ENCODE measurements at regions not wholly inside any gene's neighbourhood (a gene's known extent, or its start where the extent isn't known, plus 50 kb on each side); places are given as distances from the start of the nearest gene placed in this dataset.

DNA sequence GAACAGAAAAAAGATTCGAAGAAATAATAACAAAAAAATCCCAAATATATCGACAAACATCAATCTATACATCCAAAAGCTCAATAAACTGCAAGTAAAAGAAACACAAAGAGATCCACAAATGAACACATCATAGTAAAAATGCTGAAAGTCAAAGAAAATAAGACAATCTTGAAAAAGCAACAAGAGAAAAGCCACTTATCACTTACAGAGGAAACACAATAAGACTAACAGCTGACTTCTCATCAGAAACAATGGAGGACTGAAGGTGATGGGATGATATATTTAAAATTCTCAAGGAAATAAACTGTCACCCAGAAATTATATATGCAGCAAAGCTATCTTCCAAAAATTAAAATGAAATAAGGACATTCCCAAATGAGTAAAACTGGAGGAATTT, 140.3 kb downstream of the NDUFA10 start:
- Histone ChIP-seq H3K4me3 (ENCODE audit: control insufficient read depth in 1 of 2, extremely low read depth in 1 of 2, low read length in 1 of 2) (no peak overlapping the region), H3K4me1 (ENCODE audit: control insufficient read depth in 1 of 2, extremely low read depth in 1 of 2, insufficient read depth in 2 of 2, low read length in 2 of 2) (peaks cover 0 to 12% of the 10 kb centered on the region in 2 experiments), H3K27ac (ENCODE audit: low read length) (no peak overlapping the region), H3K9me3 (no peaks in the 10 kb centered on the region), H3K36me3 (ENCODE audit: control insufficient read depth in 2 of 2, extremely low read depth in 1 of 2, insufficient read depth in 1 of 2, low read length in 1 of 2) (no peaks in the 10 kb centered on the region), H3K27me3 (replicated peaks in 1 of 2; ENCODE audit: control insufficient read depth in 2 of 2, extremely low read depth in 1 of 2, insufficient read depth in 2 of 2, low read length in 1 of 2) (peaks cover 0 to 21% of the 10 kb centered on the region in 2 experiments)
- Mint-ChIP-seq H3K4me3 (no peak overlapping the region), H3K36me3 (peaks cover 5% of the 10 kb centered on the region), H3K9me3 (peaks cover 4 to 19% (median 15%) of the 10 kb centered on the region in 3 donors), H3K4me1 (peaks cover 6 to 11% (median 10%) of the 10 kb centered on the region in 3 donors), H3K27me3 (peaks cover 3 to 10% of the 10 kb centered on the region in 2 donors), H3K27ac (no peak overlapping the region)
- no peak for ATAC-seq (replicated peaks in 1 of 4)
- WGBS (ENCODE audit: insufficient coverage), result no CpG with 5 or more reads among the region's 2 CpGs
- ChIA-PET POLR2A (no interaction called here), CTCF (interaction anchor here in 1 of 2 donors (1.2 kb wide), 1 partner anchor 106 kb away, joined by 4 read pairs; no protein-coding TSS in a partner anchor)
- DNase-seq, result no peak

DNA sequence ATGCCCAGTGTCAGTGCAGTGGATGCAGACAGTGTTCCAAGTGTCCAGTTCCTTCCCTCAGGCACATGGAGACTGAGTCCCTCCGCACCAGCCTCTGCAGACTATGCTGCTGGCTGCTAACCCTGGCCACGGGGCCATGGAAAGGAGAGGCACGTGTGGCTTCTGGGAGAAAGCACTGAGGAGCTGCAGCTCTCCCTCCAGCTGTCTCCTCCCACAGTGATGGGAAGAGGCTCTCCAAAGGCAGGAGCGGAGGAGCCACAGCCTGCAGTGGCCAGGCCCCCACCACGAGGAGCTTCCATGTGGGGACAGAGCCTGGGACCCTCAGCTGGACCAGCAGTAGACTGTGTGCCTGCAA, 141.1 kb downstream of the NDUFA10 start:
- POLR2A ChIA-PET, result no interaction called here
- Mint-ChIP-seq H3K9me3 (peaks cover 4 to 19% (median 15%) of the 10 kb centered on the region in 3 donors), H3K36me3 (peaks cover 5% of the 10 kb centered on the region), H3K27ac (no peak overlapping the region), H3K27me3 (peaks cover 3 to 10% of the 10 kb centered on the region in 2 donors), H3K4me3 (no peak overlapping the region), H3K4me1 (peaks cover 6 to 13% (median 11%) of the 10 kb centered on the region in 3 donors)
- H3K27me3 ChIP-seq (replicated peaks in 1 of 2; ENCODE audit: control insufficient read depth in 2 of 2, extremely low read depth in 1 of 2, insufficient read depth in 2 of 2, low read length in 1 of 2), result peaks cover 0 to 18% of the 10 kb centered on the region in 2 experiments
- peak in 1 of 35 experiments; percentile 11 for DNase-seq
- no peak overlapping the region for H3K27ac ChIP-seq (ENCODE audit: low read length)
- no peak for ATAC-seq (replicated peaks in 1 of 4)
- H3K4me3 ChIP-seq (ENCODE audit: control insufficient read depth in 1 of 2, extremely low read depth in 1 of 2, low read length in 1 of 2), result no peak overlapping the region
- CTCF ChIA-PET, result no interaction called here
- peaks cover 0 to 12% of the 10 kb centered on the region in 2 experiments for H3K4me1 ChIP-seq (ENCODE audit: control insufficient read depth in 1 of 2, extremely low read depth in 1 of 2, insufficient read depth in 2 of 2, low read length in 2 of 2)
- H3K36me3 ChIP-seq (ENCODE audit: control insufficient read depth in 2 of 2, extremely low read depth in 1 of 2, insufficient read depth in 1 of 2, low read length in 1 of 2), result no peaks in the 10 kb centered on the region
- H3K9me3 ChIP-seq, result no peaks in the 10 kb centered on the region
- WGBS (ENCODE audit: insufficient coverage), result 96% methylated on average over 4 of the region's 5 CpGs

DNA sequence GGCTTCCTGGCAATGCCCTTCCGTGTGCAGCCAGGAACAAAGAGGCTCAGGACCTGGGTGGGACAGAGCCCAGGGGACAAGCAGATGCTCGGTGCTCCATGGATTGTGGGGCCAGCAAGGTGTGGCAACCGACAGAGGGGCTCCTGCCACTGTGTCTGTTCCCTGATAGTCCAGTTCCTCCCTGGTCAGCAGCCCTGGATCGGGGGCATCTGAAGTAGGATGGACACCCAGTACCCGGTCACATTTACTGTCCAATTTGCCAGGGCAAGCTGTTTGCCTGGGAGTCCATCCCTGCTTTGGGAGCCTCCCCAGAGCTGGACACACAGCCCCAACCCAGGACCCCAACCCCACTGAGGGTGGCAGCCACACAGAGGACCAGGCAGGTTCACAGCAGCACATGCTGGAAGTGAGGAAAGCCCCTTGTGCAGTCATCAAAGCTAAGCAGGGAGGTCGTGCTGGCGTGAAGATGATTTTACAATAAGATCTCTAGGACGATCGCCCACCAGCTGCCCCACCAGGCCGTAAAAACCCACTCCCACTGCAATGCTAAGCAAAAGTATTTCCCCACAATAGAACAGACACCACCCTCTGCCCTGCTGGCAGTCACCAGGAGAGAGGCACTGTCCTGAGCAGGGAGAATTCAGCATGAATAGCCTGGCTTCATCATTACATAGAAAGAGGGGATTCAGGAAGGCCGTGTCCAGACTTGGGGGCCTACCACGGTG, 141.7 kb downstream of the NDUFA10 start:
- H3K27me3 Mint-ChIP-seq, result peaks cover 7 to 10% of the 10 kb centered on the region in 2 donors
- H3K4me3 Mint-ChIP-seq, result no peak overlapping the region
- ATAC-seq (replicated peaks in 1 of 4) (no peak), DNase-seq (peak in 1 of 35 experiments; percentile 22)
- ChIA-PET POLR2A (no interaction called here), CTCF (no interaction called here)
- Histone ChIP-seq H3K4me3 (ENCODE audit: control insufficient read depth in 1 of 2, extremely low read depth in 1 of 2, low read length in 1 of 2) (no peak overlapping the region), H3K9me3 (no peaks in the 10 kb centered on the region), H3K27me3 (replicated peaks in 1 of 2; ENCODE audit: control insufficient read depth in 2 of 2, extremely low read depth in 1 of 2, insufficient read depth in 2 of 2, low read length in 1 of 2) (peaks cover 0 to 18% of the 10 kb centered on the region in 2 experiments), H3K36me3 (ENCODE audit: control insufficient read depth in 2 of 2, extremely low read depth in 1 of 2, insufficient read depth in 1 of 2, low read length in 1 of 2) (no peaks in the 10 kb centered on the region), H3K27ac (ENCODE audit: low read length) (no peak overlapping the region), H3K4me1 (ENCODE audit: control insufficient read depth in 1 of 2, extremely low read depth in 1 of 2, insufficient read depth in 2 of 2, low read length in 2 of 2) (peaks cover 0 to 12% of the 10 kb centered on the region in 2 experiments)
- peaks cover 5% of the 10 kb centered on the region for H3K36me3 Mint-ChIP-seq
- H3K27ac Mint-ChIP-seq, result no peak overlapping the region
- 87% methylated on average over 12 of the region's 12 CpGs for WGBS (ENCODE audit: insufficient coverage)
- peaks cover 6 to 13% (median 11%) of the 10 kb centered on the region in 3 donors for H3K4me1 Mint-ChIP-seq
- H3K9me3 Mint-ChIP-seq, result peaks cover 4 to 19% (median 15%) of the 10 kb centered on the region in 3 donors

DNA sequence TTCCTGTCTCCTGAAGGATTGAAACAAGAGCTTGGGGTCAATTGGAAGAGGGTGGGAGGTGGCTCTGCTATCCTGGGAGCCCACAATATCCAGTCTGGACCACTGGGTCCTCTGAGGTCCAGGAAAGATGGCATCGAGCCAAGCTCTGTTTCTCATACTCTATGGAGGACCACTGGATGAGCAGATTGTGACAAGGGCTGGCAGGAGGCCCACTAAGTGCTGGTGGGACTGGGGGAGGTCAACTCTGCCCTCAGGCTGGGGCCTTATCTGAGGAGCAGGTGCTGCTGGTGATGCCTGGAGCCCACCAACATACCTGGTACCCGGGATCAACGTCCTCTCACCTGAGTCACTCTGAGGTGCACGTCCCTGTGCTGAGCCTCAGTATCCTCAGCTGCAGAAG, 142.4 kb downstream of the NDUFA10 start:
- ATAC-seq (replicated peaks in 1 of 4), result no peak

DNA sequence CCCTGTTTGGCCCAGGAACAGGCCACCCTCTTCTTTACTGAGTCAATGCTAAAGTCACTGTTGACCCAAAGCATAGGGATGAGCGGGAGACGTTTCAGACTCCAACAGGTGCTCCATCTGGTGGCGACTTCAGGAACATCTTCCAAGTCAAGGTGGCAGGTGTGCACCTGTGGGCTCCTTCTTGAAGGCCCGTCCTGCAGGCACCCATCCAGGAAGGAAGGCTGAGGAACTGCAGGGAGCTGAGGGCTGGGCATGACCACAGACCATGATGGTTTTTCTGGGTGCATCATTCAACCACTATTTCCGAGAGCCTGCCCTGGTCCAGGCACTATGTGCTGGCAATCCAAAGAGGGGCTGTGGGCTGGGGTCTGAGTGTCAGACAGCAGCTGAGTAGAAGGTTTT, 142.8 kb downstream of the NDUFA10 start:
- Histone ChIP-seq H3K4me3 (ENCODE audit: control insufficient read depth in 1 of 2, extremely low read depth in 1 of 2, low read length in 1 of 2) (no peak overlapping the region), H3K36me3 (ENCODE audit: control insufficient read depth in 2 of 2, extremely low read depth in 1 of 2, insufficient read depth in 1 of 2, low read length in 1 of 2) (no peaks in the 10 kb centered on the region), H3K27ac (ENCODE audit: low read length) (no peak overlapping the region), H3K4me1 (ENCODE audit: control insufficient read depth in 1 of 2, extremely low read depth in 1 of 2, insufficient read depth in 2 of 2, low read length in 2 of 2) (peaks cover 0 to 12% of the 10 kb centered on the region in 2 experiments), H3K9me3 (no peaks in the 10 kb centered on the region), H3K27me3 (replicated peaks in 1 of 2; ENCODE audit: control insufficient read depth in 2 of 2, extremely low read depth in 1 of 2, insufficient read depth in 2 of 2, low read length in 1 of 2) (peaks cover 0 to 18% of the 10 kb centered on the region in 2 experiments)
- ATAC-seq (replicated peaks in 1 of 4) (peak; percentile 50 to 71 (median 57)), DNase-seq (peak in 31 of 35 experiments; percentile 17 to 76 (median 45))
- CTCF ChIA-PET, result interaction anchor here in 1 of 2 donors (0.6 kb wide), 1 partner anchor 851 kb away, joined by 3 read pairs; no protein-coding TSS in a partner anchor
- peaks cover 4 to 19% (median 15%) of the 10 kb centered on the region in 3 donors for H3K9me3 Mint-ChIP-seq
- WGBS (ENCODE audit: insufficient coverage), result 19% methylated on average over 5 of the region's 5 CpGs
- peaks cover 7 to 10% of the 10 kb centered on the region in 2 donors for H3K27me3 Mint-ChIP-seq
- POLR2A ChIA-PET, result no interaction called here
- peaks cover 5% of the 10 kb centered on the region for H3K36me3 Mint-ChIP-seq
- no peak overlapping the region for H3K4me3 Mint-ChIP-seq
- H3K27ac Mint-ChIP-seq, result peak overlapping the region in 1 of 2 donors; percentile 50
- H3K4me1 Mint-ChIP-seq, result peaks cover 6 to 16% (median 11%) of the 10 kb centered on the region in 3 donors

More for the DNA sequence above, 142.4 kb downstream of the NDUFA10 start:
- WGBS (ENCODE audit: insufficient coverage), result 61% methylated on average over 4 of the region's 4 CpGs
- POLR2A ChIA-PET, result no interaction called here
- H3K4me3 ChIP-seq (ENCODE audit: control insufficient read depth in 1 of 2, extremely low read depth in 1 of 2, low read length in 1 of 2), result no peak overlapping the region
- DNase-seq, result no peak
- Mint-ChIP-seq H3K4me3 (no peak overlapping the region), H3K4me1 (peaks cover 6 to 16% (median 11%) of the 10 kb centered on the region in 3 donors), H3K9me3 (peaks cover 4 to 19% (median 15%) of the 10 kb centered on the region in 3 donors), H3K27ac (no peak overlapping the region), H3K27me3 (peaks cover 7 to 10% of the 10 kb centered on the region in 2 donors), H3K36me3 (peaks cover 5% of the 10 kb centered on the region)
- H3K36me3 ChIP-seq (ENCODE audit: control insufficient read depth in 2 of 2, extremely low read depth in 1 of 2, insufficient read depth in 1 of 2, low read length in 1 of 2), result no peaks in the 10 kb centered on the region
- peaks cover 0 to 12% of the 10 kb centered on the region in 2 experiments for H3K4me1 ChIP-seq (ENCODE audit: control insufficient read depth in 1 of 2, extremely low read depth in 1 of 2, insufficient read depth in 2 of 2, low read length in 2 of 2)
- CTCF ChIA-PET, result interaction anchor here in 1 of 2 donors (0.6 kb wide), 1 partner anchor 851 kb away, joined by 3 read pairs; no protein-coding TSS in a partner anchor
- no peak overlapping the region for H3K27ac ChIP-seq (ENCODE audit: low read length)
- H3K27me3 ChIP-seq (replicated peaks in 1 of 2; ENCODE audit: control insufficient read depth in 2 of 2, extremely low read depth in 1 of 2, insufficient read depth in 2 of 2, low read length in 1 of 2), result peaks cover 0 to 18% of the 10 kb centered on the region in 2 experiments
- H3K9me3 ChIP-seq, result no peaks in the 10 kb centered on the region

DNA sequence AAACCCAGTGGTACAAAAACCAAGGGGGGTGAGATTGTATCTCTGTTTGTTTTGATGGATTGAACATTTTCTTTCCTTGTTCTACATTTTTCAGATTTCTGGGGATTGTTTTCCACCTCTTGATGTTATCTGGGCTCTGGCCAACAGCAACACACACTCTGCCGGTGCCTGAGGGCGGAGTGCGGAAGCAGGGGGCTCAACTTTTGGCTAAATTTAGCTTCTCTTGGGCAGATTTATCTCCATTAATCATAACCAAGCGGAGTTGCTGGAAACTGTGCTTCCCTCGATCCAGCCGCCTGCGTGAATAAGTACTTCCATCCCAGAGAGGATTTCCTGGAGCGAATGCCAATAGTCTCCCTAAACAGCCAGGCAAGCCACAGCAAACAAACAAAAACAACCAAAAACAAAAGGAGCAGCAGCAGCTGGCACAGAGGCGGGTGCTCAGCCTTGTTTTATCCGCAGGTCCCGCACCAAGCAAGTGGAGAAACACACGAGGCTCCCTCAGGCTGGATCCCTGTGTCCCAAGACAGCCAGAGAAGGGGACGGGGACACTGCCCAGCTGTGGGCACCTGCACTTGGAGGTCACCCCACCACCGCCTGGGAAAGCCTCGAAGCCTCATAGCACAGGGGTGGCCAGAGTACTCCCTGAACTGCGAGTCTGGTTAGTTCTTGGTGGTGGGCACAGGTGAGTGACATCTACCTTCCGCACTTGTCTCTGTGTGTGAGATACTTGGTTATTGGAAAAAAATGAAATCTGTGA, 143.4 kb downstream of the NDUFA10 start:
- peak in 1 of 35 experiments; percentile 11 for DNase-seq
- ChIA-PET POLR2A (no interaction called here), CTCF (interaction anchor here in 1 of 2 donors (0.6 kb wide), 1 partner anchor 565 kb away, joined by 3 read pairs; no protein-coding TSS in a partner anchor)
- ATAC-seq (replicated peaks in 1 of 4), result no peak
- no peak overlapping the region for H3K4me3 Mint-ChIP-seq
- peaks cover 4 to 16% (median 13%) of the 10 kb centered on the region in 3 donors for H3K9me3 Mint-ChIP-seq
- H3K4me1 Mint-ChIP-seq, result peaks cover 6 to 16% (median 11%) of the 10 kb centered on the region in 3 donors
- peak overlapping the region in 1 of 2 donors; percentile 50 for H3K27ac Mint-ChIP-seq
- H3K27ac ChIP-seq (ENCODE audit: low read length), result no peak overlapping the region
- peaks cover 7 to 10% of the 10 kb centered on the region in 2 donors for H3K27me3 Mint-ChIP-seq
- H3K27me3 ChIP-seq (replicated peaks in 1 of 2; ENCODE audit: control insufficient read depth in 2 of 2, extremely low read depth in 1 of 2, insufficient read depth in 2 of 2, low read length in 1 of 2), result peaks cover 0 to 18% of the 10 kb centered on the region in 2 experiments
- H3K36me3 ChIP-seq (ENCODE audit: control insufficient read depth in 2 of 2, extremely low read depth in 1 of 2, insufficient read depth in 1 of 2, low read length in 1 of 2), result no peaks in the 10 kb centered on the region
- H3K9me3 ChIP-seq, result no peaks in the 10 kb centered on the region
- H3K36me3 Mint-ChIP-seq, result peaks cover 5% of the 10 kb centered on the region
- no peak overlapping the region for H3K4me3 ChIP-seq (ENCODE audit: control insufficient read depth in 1 of 2, extremely low read depth in 1 of 2, low read length in 1 of 2)
- H3K4me1 ChIP-seq (ENCODE audit: control insufficient read depth in 1 of 2, extremely low read depth in 1 of 2, insufficient read depth in 2 of 2, low read length in 2 of 2), result peaks cover 0 to 12% of the 10 kb centered on the region in 2 experiments
- 60% methylated on average over 9 of the region's 17 CpGs for WGBS (ENCODE audit: insufficient coverage)
